C4-2B (cell line): ENCODE measurements at regions not wholly inside any gene's neighbourhood (a gene's known extent, or its start where the extent isn't known, plus 50 kb on each side); places are given as distances from the start of the nearest gene placed in this dataset.

Source experiments
- H3K27ac ChIP-seq: fragments of 450-650 bp; 2 replicates; pipeline ENCODE4 v1.5.1; 2017
- CTCF ChIP-seq: fragments of 450-650 bp; conservative IDR thresholded peaks from 2 replicates; pipeline ENCODE4 v1.5.1; 2017; ENCODE audit warnings: mild to moderate bottlenecking
- ZFX ChIP-seq: fragments of 450-650 bp; IDR thresholded peaks from 2 replicates; pipeline ENCODE4 v1.6.1; 2017

- TF ChIP-seq CTCF (no peak), ZFX (no peak)
- H3K27ac ChIP-seq, result no peak overlapping the region
These were observed 1191.9 kb downstream of the SLITRK5 start for GRCh38 chr13:88863116-88863515.

- no peak for TF ChIP-seq ZFX
- TF ChIP-seq CTCF, result no peak
- no peak overlapping the region for H3K27ac ChIP-seq
These were observed 1195.0 kb downstream of the SLITRK5 start for GRCh38 chr13:88866195-88866594.

GRCh38 chr13:88883741-88884140 lies 1212.6 kb downstream of the SLITRK5 start:
- TF ChIP-seq CTCF, result no peak
- no peak for TF ChIP-seq ZFX
- H3K27ac ChIP-seq, result no peak overlapping the region

GRCh38 chr13:88887045-88887662 lies 1216.0 kb downstream of the SLITRK5 start:
- H3K27ac ChIP-seq, result no peak overlapping the region
- TF ChIP-seq CTCF (no peak), ZFX (no peak)

GRCh38 chr13:88895261-88895941 lies 1224.2 kb downstream of the SLITRK5 start:
- no peak for TF ChIP-seq CTCF
- TF ChIP-seq ZFX, result no peak
- H3K27ac ChIP-seq, result no peak overlapping the region

- TF ChIP-seq ZFX, result no peak
- no peak for TF ChIP-seq CTCF
- no peak overlapping the region for H3K27ac ChIP-seq
These were observed 1225.3 kb downstream of the SLITRK5 start for GRCh38 chr13:88896466-88896865.

GRCh38 chr13:88908961-88909441 lies 1237.8 kb downstream of the SLITRK5 start:
- TF ChIP-seq ZFX, result no peak
- TF ChIP-seq CTCF, result no peak
- no peak overlapping the region for H3K27ac ChIP-seq
